ENCODE measurements at regions not wholly inside any gene's neighbourhood (a gene's known extent, or its start where the extent isn't known, plus 50 kb on each side); places are given as distances from the start of the nearest gene placed in this dataset.

DNA sequence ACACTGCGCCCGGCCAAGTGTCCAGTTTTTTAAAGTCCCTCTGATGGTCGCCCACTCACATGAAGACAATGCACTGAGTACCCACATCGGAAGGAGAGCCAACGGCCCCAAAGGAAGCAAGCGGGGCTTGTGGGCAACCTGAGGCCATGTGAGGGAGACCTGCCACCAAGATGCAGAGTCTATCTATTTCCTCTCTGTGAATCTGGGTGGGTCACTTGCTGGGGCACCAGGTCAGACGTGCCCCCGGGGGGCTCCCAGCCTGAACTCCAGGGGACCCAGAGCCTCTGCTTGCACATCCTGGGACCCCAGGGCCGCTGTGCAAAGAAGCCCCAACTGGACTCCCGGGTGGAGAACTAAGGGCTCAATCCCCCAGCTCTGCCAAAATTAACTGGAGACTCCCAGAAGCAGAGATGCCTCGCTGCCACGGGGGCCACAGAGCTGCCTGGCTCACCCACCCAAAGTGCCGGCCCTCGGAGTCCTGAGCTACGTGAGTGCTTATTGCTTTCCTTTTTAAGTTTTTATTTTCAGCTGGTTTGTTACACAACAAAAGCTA is 106.4 kb downstream of the BRD1 start:
- DNase-seq (ENCODE audit: low read depth), result no peak
- TF ChIP-seq, protein P1, sequence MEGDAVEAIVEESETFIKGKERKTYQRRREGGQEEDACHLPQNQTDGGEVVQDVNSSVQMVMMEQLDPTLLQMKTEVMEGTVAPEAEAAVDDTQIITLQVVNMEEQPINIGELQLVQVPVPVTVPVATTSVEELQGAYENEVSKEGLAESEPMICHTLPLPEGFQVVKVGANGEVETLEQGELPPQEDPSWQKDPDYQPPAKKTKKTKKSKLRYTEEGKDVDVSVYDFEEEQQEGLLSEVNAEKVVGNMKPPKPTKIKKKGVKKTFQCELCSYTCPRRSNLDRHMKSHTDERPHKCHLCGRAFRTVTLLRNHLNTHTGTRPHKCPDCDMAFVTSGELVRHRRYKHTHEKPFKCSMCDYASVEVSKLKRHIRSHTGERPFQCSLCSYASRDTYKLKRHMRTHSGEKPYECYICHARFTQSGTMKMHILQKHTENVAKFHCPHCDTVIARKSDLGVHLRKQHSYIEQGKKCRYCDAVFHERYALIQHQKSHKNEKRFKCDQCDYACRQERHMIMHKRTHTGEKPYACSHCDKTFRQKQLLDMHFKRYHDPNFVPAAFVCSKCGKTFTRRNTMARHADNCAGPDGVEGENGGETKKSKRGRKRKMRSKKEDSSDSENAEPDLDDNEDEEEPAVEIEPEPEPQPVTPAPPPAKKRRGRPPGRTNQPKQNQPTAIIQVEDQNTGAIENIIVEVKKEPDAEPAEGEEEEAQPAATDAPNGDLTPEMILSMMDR (IDR thresholded peaks at IDR 0.05; ENCODE audit: low read depth, low read length, missing control alignments), result no peak
- no peak overlapping the region for H3K4me3 ChIP-seq (ENCODE audit: low read depth, low read length)

DNA sequence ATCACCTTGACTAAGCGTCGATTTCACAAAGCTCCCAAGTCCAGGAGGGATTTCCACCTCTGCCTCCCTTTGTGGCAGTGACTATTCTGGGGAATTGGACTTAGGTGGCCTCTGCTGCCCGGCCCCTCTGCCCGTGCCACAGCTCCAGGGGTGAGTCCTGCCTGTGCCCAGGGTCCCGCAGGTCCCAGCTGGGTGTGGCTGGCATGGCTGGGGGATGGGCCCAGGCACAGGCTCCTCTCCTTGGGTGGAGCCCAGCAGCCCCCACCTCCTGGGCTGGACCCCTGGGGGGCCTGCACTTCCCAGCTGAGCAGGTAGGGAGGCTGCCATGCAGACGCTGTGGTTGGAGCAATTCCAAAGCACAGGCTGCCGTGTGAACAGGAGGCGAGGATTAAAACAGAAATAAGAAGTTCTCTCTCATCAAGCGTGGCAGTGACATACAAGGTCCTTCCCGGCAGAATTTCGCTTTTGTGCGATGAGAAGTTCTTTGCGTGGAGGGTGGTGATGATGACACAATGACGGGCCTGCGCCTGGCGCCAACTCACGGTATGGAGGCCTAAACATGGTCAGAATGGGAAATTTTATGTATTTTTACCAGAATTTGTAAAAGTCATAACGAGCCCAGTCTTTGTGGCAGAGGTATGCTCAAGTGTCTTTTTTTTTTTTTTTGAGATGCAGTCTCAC is 107.3 kb downstream of the BRD1 start:
- TF ChIP-seq, protein P1 (IDR thresholded peaks at IDR 0.05; ENCODE audit: low read depth, low read length, missing control alignments), result no peak
- DNase-seq (ENCODE audit: low read depth), result no peak
- H3K4me3 ChIP-seq (ENCODE audit: low read depth, low read length), result no peak overlapping the region

DNA sequence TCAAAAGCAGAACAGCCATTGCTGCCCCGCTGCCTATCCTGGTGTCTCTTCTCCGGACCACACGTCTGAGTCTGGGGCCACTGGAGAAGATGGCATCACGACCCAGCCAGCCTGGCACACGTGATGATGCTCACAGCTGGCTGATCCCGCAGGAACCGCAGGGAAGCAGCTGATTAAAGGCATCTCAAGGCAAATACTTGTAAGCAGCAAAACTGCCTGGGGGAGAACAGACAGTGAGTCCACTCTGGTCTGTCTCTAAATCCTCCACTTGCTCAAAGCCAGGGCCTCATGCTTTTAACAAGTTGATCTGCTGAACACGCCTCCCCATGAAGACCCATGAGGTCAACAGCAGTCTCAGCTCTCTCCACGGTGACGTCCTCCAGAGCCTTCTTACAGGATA is 108.6 kb downstream of the BRD1 start:
- DNase-seq (ENCODE audit: low read depth), result no peak
- no peak overlapping the region for H3K4me3 ChIP-seq (ENCODE audit: low read depth, low read length)
- TF ChIP-seq, protein P1 (IDR thresholded peaks at IDR 0.05; ENCODE audit: low read depth, low read length, missing control alignments), result no peak

DNA sequence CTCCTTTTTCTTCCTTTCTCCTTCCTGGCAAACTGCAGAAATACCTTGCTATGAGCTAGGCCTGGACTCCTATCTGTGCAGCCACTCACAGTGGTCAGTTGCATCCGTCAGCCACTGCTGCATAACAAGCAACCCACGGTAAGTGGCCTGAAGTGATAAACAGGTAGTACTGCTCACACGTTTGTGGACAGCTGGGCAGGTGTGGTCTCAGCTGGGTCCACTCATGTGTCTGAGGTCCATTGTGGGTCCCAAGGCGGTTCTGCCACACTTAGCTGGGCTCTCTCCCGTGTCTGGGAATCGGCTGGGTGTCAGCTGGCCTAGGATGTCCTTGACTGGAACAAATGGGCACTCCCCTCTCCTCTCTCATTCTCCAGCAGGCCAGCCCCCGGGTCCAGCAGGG is 109.3 kb downstream of the BRD1 start:
- DNase-seq (ENCODE audit: low read depth), result no peak
- H3K4me3 ChIP-seq (ENCODE audit: low read depth, low read length), result no peak overlapping the region
- TF ChIP-seq, protein P1 (IDR thresholded peaks at IDR 0.05; ENCODE audit: low read depth, low read length, missing control alignments), result no peak

DNA sequence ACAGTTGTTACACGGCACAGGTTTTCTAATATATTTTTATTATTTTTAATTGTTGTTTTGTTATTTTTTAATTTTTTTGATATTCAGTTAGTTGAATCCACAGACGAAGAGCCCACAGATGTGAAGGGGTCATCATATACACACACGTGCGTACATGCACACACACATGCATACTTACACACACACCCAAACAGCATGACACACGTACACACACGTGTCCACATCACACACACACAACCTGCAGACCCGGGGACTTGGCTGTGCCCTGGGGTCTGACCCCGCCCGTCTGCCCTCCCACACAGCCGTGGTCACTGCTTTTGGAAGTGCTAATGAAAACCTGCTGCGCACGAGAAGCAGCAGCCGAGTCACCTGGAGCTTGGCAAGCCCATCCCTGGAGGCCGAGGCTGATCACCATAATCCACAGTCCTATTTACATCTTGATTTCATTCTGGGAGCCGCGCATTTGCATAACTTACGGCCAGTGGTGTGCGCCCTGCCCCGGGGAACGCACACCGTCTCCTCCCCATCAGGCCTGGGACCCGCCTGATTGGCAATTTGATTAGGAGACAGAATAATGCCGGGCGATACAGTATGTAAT is 110.3 kb downstream of the BRD1 start:
- TF ChIP-seq, protein P1 (IDR thresholded peaks at IDR 0.05; ENCODE audit: low read depth, low read length, missing control alignments), result no peak
- H3K4me3 ChIP-seq (ENCODE audit: low read depth, low read length), result no peak overlapping the region

DNA sequence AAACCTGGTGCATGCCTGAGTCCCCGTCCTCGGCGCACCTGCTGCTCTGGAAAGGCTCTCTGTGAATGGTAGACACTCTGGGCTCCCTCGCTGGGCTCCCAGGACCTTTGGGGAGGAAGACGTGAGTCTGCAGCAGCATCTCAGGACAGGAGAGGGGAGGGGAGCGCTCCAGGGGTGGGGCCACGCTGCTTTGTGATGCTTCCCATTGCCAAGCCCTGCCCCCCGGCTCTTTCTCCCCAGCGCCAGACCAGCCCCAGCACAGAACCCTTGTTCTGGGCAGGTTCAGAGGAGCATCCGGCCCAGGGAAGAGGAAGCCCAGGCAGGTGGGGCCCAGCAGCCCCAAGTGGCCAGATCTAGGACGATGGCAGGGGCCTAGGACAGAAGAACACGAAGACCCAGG is 111.2 kb downstream of the BRD1 start:
- no peak for DNase-seq (ENCODE audit: low read depth)
- H3K4me3 ChIP-seq (ENCODE audit: low read depth, low read length), result no peak overlapping the region
- TF ChIP-seq, protein P1 (IDR thresholded peaks at IDR 0.05; ENCODE audit: low read depth, low read length, missing control alignments), result no peak

More for the DNA sequence above, 110.3 kb downstream of the BRD1 start:
- no peak for DNase-seq (ENCODE audit: low read depth)
